ENCODE measurements at regions not wholly inside any gene's neighbourhood (a gene's known extent, or its start where the extent isn't known, plus 50 kb on each side); places are given as distances from the start of the nearest gene placed in this dataset.

DNA sequence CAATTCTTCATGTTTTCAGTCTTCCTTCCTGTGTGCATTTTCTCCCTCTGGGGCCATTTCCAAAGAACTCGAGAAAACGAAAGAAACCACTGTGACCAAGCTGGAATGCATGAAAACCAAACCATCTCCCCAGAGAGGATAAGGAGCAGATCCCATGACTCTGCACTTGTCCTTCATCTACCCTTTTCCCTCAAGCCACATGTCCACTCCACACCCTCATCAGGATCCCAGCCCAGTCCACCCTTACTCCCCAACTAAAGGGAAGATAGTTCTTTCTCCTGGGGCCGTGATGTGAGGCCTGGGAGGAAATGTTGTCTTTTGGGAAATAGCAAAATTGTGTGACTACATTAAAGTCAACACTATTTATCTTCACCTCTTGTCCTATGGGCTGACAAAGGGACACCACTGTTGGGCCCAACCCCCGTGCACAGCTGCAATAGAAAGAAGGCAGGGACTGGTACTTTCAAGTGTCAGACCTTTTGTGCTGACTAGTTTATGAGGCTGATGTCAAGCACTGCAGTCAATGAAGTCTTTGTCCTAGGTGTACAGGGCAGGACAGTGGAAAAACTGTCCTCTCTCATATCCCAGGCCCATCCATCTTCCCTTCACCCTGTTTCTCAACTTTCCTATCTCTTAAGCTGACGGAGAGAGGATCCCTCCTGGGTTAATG, 487.1 kb upstream of the NR2F2 start:
- H3K9me3 ChIP-seq (ENCODE audit: control insufficient read depth, low read depth, low read length) = no peaks in the 10 kb centered on the region
- H4K20me1 ChIP-seq (ENCODE audit: control insufficient read depth, extremely low read depth, insufficient read depth, low read length) = no peaks in the 10 kb centered on the region
- H3K9ac ChIP-seq (ENCODE audit: control insufficient read depth, extremely low read depth, insufficient read depth, low read length) = no peak overlapping the region
- no peaks in the 10 kb centered on the region for H3K79me2 ChIP-seq (ENCODE audit: control insufficient read depth, insufficient read depth, low read length)
- H3K4me1 ChIP-seq (ENCODE audit: control insufficient read depth, extremely low read depth, insufficient read depth, low read length) = no peaks in the 10 kb centered on the region
- TF ChIP-seq EZH2 (IDR thresholded peaks at IDR 0.05; ENCODE audit: low read length) (no peak), CTCF (optimal IDR thresholded peaks at IDR 0.05 in 1 of 3, IDR thresholded peaks at IDR 0.05 in 1 of 3, conservative IDR thresholded peaks at IDR 0.05 in 1 of 3; ENCODE audit: extremely low read depth in 1 of 3, insufficient read depth in 2 of 3, low read length in 3 of 3) (no peak)
- dilution Hi-C loops (cut with MboI; ENCODE audit: extremely low pct_ligation_motif_present, low sequenced_read_pairs) = no loop called here
- no peaks in the 10 kb centered on the region for H3K27me3 ChIP-seq (ENCODE audit: control insufficient read depth, extremely low read depth, insufficient read depth, low read length)
- DNase-seq (ENCODE audit: low read depth, low spot score) = no peak
- no peak overlapping the region for H3K27ac ChIP-seq (ENCODE audit: control insufficient read depth, insufficient read depth, low read length)
- no peaks in the 10 kb centered on the region for H3K9me1 ChIP-seq (ENCODE audit: control insufficient read depth, extremely low read depth, insufficient read depth, low read length)
- H2AFZ ChIP-seq (ENCODE audit: control insufficient read depth, low read length) = no peak overlapping the region
- H3K4me3 ChIP-seq (ENCODE audit: control insufficient read depth in 2 of 3, extremely low read depth in 1 of 3, insufficient read depth in 2 of 3, low read depth in 1 of 3, low read length in 3 of 3) = no peak overlapping the region
- no peaks in the 10 kb centered on the region for H3K36me3 ChIP-seq (ENCODE audit: control insufficient read depth in 2 of 2, extremely low read depth in 1 of 2, insufficient read depth in 2 of 2, low read length in 2 of 2)
- H3K4me2 ChIP-seq (ENCODE audit: control insufficient read depth, extremely low read depth, insufficient read depth, low read depth, low read length) = no peak overlapping the region
- no peak for FAIRE-seq

GRCh38 chr15:95845862-95846515, 484.5 kb upstream of the NR2F2 start:
- Histone ChIP-seq H4K20me1 (ENCODE audit: control insufficient read depth, extremely low read depth, insufficient read depth, low read length) (no peaks in the 10 kb centered on the region), H3K9ac (ENCODE audit: control insufficient read depth, extremely low read depth, insufficient read depth, low read length) (no peak overlapping the region), H3K4me1 (ENCODE audit: control insufficient read depth, extremely low read depth, insufficient read depth, low read length) (no peaks in the 10 kb centered on the region), H3K4me2 (ENCODE audit: control insufficient read depth, extremely low read depth, insufficient read depth, low read depth, low read length) (no peak overlapping the region), H3K36me3 (ENCODE audit: control insufficient read depth in 2 of 2, extremely low read depth in 1 of 2, insufficient read depth in 2 of 2, low read length in 2 of 2) (no peaks in the 10 kb centered on the region), H2AFZ (ENCODE audit: control insufficient read depth, low read length) (no peak overlapping the region), H3K4me3 (ENCODE audit: control insufficient read depth in 2 of 3, extremely low read depth in 1 of 3, insufficient read depth in 2 of 3, low read depth in 1 of 3, low read length in 3 of 3) (no peak overlapping the region), H3K27ac (ENCODE audit: control insufficient read depth, insufficient read depth, low read length) (no peak overlapping the region), H3K9me1 (ENCODE audit: control insufficient read depth, extremely low read depth, insufficient read depth, low read length) (no peaks in the 10 kb centered on the region), H3K9me3 (ENCODE audit: control insufficient read depth, low read depth, low read length) (no peaks in the 10 kb centered on the region), H3K27me3 (ENCODE audit: control insufficient read depth, extremely low read depth, insufficient read depth, low read length) (no peaks in the 10 kb centered on the region), H3K79me2 (ENCODE audit: control insufficient read depth, insufficient read depth, low read length) (no peaks in the 10 kb centered on the region)
- DNase-seq (ENCODE audit: low read depth, low spot score) = no peak
- FAIRE-seq = no peak
- dilution Hi-C loops (cut with MboI; ENCODE audit: extremely low pct_ligation_motif_present, low sequenced_read_pairs) = no loop called here
- TF ChIP-seq CTCF (optimal IDR thresholded peaks at IDR 0.05 in 1 of 3, IDR thresholded peaks at IDR 0.05 in 1 of 3, conservative IDR thresholded peaks at IDR 0.05 in 1 of 3; ENCODE audit: extremely low read depth in 1 of 3, insufficient read depth in 2 of 3, low read length in 3 of 3) (no peak), EZH2 (IDR thresholded peaks at IDR 0.05; ENCODE audit: low read length) (no peak)

Data from keratinocyte (primary cell).